Endothelial cell of umbilical vein (primary cell): ENCODE measurements at regions not wholly inside any gene's neighbourhood (a gene's known extent, or its start where the extent isn't known, plus 50 kb on each side); places are given as distances from the start of the nearest gene placed in this dataset.

Experiments used
- BruUV-seq: library from RNA; stranded (reverse); fragments of 400-500 nt; replicated peaks from 2 replicates; lab custom pipeline; 2021; lab: Mats Ljungman, UMichigan
- CTCF ChIA-PET: fragments of 300-600, 350-600 bp; sonication (Branson Sonifier 250); formaldehyde crosslinking; loops from one replicate; lab custom pipeline; 2021; ENCODE audit warnings: antibody characterized with exemption, inconsistent platforms; lab: Charles Lee
- POLR2A ChIA-PET: fragments of 300-600, 350-600 bp; sonication (Branson Sonifier 250); formaldehyde crosslinking; loops from one replicate; lab custom pipeline; 2021; ENCODE audit warnings: antibody characterized with exemption, inconsistent platforms; lab: Charles Lee
- DNase-seq: peaks from one replicate; pipeline ENCODE4 v3.0.0-alpha.2; 2011; ENCODE audit warnings: low read depth, low spot score
- FAIRE-seq: peaks from 2 replicates; lab custom pipeline; 2011; peaks lifted over from hg19 to GRCh38; lab: Jason Lieb, UNC
- H2AFZ ChIP-seq: 2 replicates; pipeline ENCODE4 v1.6.0; 2012; ENCODE audit warnings: low read depth, low read length, control low read depth, inconsistent platforms
- H3K27ac ChIP-seq: 2 replicates; pipeline ENCODE4 v1.5.1; 2011; ENCODE audit warnings: low read depth, mild to moderate bottlenecking, control low read depth, low read length, moderate library complexity; ENCODE audit not compliant: insufficient read depth
- H3K27me3 ChIP-seq, 2 experiments: 2 replicates each; pipeline versions ENCODE4 v1.6.0 to v1.6.1; 2011; ENCODE audit warnings: low read length in 2 of 2, mixed read lengths in 1 of 2; ENCODE audit not compliant: control insufficient read depth in 2 of 2, insufficient read depth in 2 of 2
- H3K36me3 ChIP-seq, 2 experiments: 2 replicates in 1 of 2; 3 replicates in 1 of 2; pipeline ENCODE4 v1.5.1; 2011; ENCODE audit warnings: low read length in 2 of 2, mild to moderate bottlenecking in 1 of 2, moderate library complexity in 1 of 2; ENCODE audit not compliant: control insufficient read depth in 2 of 2, insufficient read depth in 2 of 2; ENCODE audit errors: extremely low read depth in 1 of 2
- H3K4me1 ChIP-seq: 3 replicates; pipeline ENCODE4 v1.5.1; 2011; ENCODE audit warnings: mild to moderate bottlenecking, low read length; ENCODE audit not compliant: control insufficient read depth, insufficient read depth; ENCODE audit errors: extremely low read depth
- H3K4me2 ChIP-seq: 2 replicates; pipeline ENCODE4 v1.6.1; 2011; ENCODE audit warnings: low read length, control low read depth, mixed read lengths; ENCODE audit not compliant: insufficient read depth
- H3K4me3 ChIP-seq, 3 experiments: fragments of 200-600 bp in 1 of 3; sonication (generic), shearing (Covaris generic) in 1 of 3; replicated peaks in 1 of 3; 2 replicates each; pipeline ENCODE4 v1.5.1; 2011 to 2016; ENCODE audit warnings: control low read depth in 3 of 3, low read length in 3 of 3, mild to moderate bottlenecking in 2 of 3, inconsistent platforms in 1 of 3, low read depth in 1 of 3, moderate library complexity in 1 of 3; ENCODE audit not compliant: insufficient read depth in 1 of 3
- H3K79me2 ChIP-seq: 2 replicates; pipeline ENCODE4 v1.6.0; 2012; ENCODE audit warnings: low read length, inconsistent platforms; ENCODE audit not compliant: control insufficient read depth, insufficient read depth
- H3K9ac ChIP-seq: replicated peaks from 2 replicates; pipeline ENCODE3; 2011; ENCODE audit warnings: low read length, control low read depth; ENCODE audit not compliant: insufficient read depth; ENCODE audit errors: extremely low read depth
- H3K9me1 ChIP-seq: replicated peaks from 3 replicates; pipeline ENCODE4 v1.6.0; 2011; ENCODE audit warnings: mild to moderate bottlenecking, low read length; ENCODE audit not compliant: control insufficient read depth, insufficient read depth; ENCODE audit errors: extremely low read depth
- H3K9me3 ChIP-seq: replicated peaks from 2 replicates; pipeline ENCODE4 v1.5.1; 2012; ENCODE audit warnings: low read length, inconsistent platforms; ENCODE audit not compliant: control insufficient read depth, insufficient read depth
- H4K20me1 ChIP-seq: replicated peaks from 2 replicates; pipeline ENCODE3; 2011; ENCODE audit warnings: mild to moderate bottlenecking, low read length; ENCODE audit not compliant: control insufficient read depth, insufficient read depth; ENCODE audit errors: extremely low read depth
- EZH2 ChIP-seq: IDR thresholded peaks from 2 replicates; pipeline ENCODE4 v1.6.1; 2012; ENCODE audit warnings: borderline replicate concordance, low read depth, mild to moderate bottlenecking, moderate library complexity, low read length, inconsistent platforms; ENCODE audit not compliant: severe bottlenecking
- FOS ChIP-seq: IDR thresholded peaks from 2 replicates; pipeline ENCODE4 v1.6.1; 2011; ENCODE audit warnings: mild to moderate bottlenecking, low read length, moderate library complexity, borderline replicate concordance; ENCODE audit not compliant: insufficient read depth
- GATA2 ChIP-seq: IDR thresholded peaks from 2 replicates; pipeline ENCODE4 v1.7.0; 2011; ENCODE audit warnings: low read depth, mild to moderate bottlenecking, moderate library complexity, mixed read lengths, low read length; ENCODE audit not compliant: insufficient read length, insufficient read depth
- JUN ChIP-seq: IDR thresholded peaks from 2 replicates; pipeline ENCODE4 v1.6.1; 2011; ENCODE audit warnings: borderline replicate concordance, low read depth; ENCODE audit not compliant: insufficient read length, insufficient read depth
- MYC ChIP-seq: IDR thresholded peaks from one replicate; pipeline ENCODE4 v1.6.1; 2011; ENCODE audit warnings: mild to moderate bottlenecking, low read depth, low read length
- POLR2A ChIP-seq: IDR thresholded peaks from 2 replicates; pipeline ENCODE4 v1.6.1; 2012; ENCODE audit warnings: low read depth, mild to moderate bottlenecking, control low read depth, low read length
- POLR2AphosphoS5 ChIP-seq: IDR thresholded peaks from 2 replicates; pipeline ENCODE4 v1.6.1; 2012; ENCODE audit warnings: low read depth, mild to moderate bottlenecking, control low read depth, low read length, moderate library complexity; ENCODE audit not compliant: insufficient read depth
- dilution Hi-C: fragments of 300-500 bp; cut with MboI; formaldehyde crosslinking; loops from one replicate; pipeline ENCODE4 v1.15.0; 2019; ENCODE audit warnings: low sequenced_read_pairs; ENCODE audit not compliant: extremely low pct_ligation_motif_present
- intact Hi-C: fragments of 100-400 bp; cut with micrococcal nuclease; formaldehyde crosslinking; loops from one replicate; pipeline ENCODE4 v1.10.0; 2022
- TF ChIP-seq, protein P1 (sequence below), 2 donors: IDR thresholded peaks; 1 replicate in 1 of 2; 2 replicates in 1 of 2; pipeline ENCODE4 v1.5.1; 2011; ENCODE audit warnings: low read length in 2 of 2, mild to moderate bottlenecking in 2 of 2, moderate library complexity in 2 of 2, control low read depth in 1 of 2, inconsistent platforms in 1 of 2, low read depth in 1 of 2; ENCODE audit not compliant: insufficient read depth in 1 of 2; ENCODE audit errors: extremely low read depth in 1 of 2
- TF ChIP-seq, protein P2 (sequence below): IDR thresholded peaks from 2 replicates; pipeline ENCODE4 v1.6.1; 2011; ENCODE audit not compliant: insufficient read depth, insufficient read length

DNA sequence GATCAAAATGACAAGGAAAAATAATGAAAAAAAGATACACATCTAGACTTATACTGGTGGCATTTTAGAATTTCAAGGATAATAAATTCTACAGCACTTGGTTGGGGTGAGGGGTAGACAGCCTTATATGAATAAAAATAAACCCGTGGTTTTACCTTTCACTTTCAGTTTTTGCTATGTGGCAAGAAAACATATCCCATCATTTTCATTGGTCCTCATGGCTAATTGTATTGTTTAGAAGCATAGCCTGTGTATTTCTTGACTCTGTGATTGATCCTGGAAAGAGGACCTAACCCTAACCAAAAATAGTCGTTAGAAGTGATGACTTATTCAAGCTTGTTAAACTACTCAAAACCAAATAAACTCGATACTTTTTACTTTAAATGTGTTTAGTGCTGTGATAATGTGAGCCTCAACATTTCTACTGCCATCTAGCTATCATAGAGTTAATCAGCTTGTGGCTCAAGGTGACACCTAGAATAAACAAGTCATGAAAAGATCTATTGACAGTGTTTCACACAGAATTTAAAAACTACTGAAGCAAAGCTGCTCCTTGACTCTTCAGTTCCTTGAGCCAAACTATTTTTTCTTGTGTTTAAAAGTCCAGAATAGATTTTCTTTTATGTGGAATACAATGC, 153.3 kb upstream of the IZUMO3 start:
- dilution Hi-C loops (no loop called here), intact Hi-C loops (no loop called here)
- no peaks in the 10 kb centered on the region for H3K27me3 ChIP-seq
- ChIA-PET CTCF (no interaction called here), POLR2A (no interaction called here)
- peak overlapping the region; percentile 24 for H3K4me2 ChIP-seq
- no peak for FAIRE-seq
- no peaks in the 10 kb centered on the region for H4K20me1 ChIP-seq
- no peaks in the 10 kb centered on the region for H3K9me1 ChIP-seq
- BruUV-seq: no TSS peak
- H3K4me1 ChIP-seq: no peaks in the 10 kb centered on the region
- H3K4me3 ChIP-seq: peak overlapping the region in 1 of 3 experiments; percentile 14
- no peaks in the 10 kb centered on the region for H3K9me3 ChIP-seq
- H2AFZ ChIP-seq: no peak overlapping the region
- H3K27ac ChIP-seq: no peak overlapping the region
- no peaks in the 10 kb centered on the region for H3K36me3 ChIP-seq
- TF ChIP-seq EZH2 (no peak), GATA2 (no peak), JUN (no peak), POLR2A (no peak), POLR2AphosphoS5 (no peak), MYC (no peak), FOS (no peak)
- TF ChIP-seq, protein P1, sequence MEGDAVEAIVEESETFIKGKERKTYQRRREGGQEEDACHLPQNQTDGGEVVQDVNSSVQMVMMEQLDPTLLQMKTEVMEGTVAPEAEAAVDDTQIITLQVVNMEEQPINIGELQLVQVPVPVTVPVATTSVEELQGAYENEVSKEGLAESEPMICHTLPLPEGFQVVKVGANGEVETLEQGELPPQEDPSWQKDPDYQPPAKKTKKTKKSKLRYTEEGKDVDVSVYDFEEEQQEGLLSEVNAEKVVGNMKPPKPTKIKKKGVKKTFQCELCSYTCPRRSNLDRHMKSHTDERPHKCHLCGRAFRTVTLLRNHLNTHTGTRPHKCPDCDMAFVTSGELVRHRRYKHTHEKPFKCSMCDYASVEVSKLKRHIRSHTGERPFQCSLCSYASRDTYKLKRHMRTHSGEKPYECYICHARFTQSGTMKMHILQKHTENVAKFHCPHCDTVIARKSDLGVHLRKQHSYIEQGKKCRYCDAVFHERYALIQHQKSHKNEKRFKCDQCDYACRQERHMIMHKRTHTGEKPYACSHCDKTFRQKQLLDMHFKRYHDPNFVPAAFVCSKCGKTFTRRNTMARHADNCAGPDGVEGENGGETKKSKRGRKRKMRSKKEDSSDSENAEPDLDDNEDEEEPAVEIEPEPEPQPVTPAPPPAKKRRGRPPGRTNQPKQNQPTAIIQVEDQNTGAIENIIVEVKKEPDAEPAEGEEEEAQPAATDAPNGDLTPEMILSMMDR (IDR thresholded peaks at IDR 0.05; ENCODE audit: extremely low read depth in 1 of 2, insufficient read depth in 1 of 2, low read depth in 1 of 2, low read length in 2 of 2): no peak
- TF ChIP-seq, protein P2, sequence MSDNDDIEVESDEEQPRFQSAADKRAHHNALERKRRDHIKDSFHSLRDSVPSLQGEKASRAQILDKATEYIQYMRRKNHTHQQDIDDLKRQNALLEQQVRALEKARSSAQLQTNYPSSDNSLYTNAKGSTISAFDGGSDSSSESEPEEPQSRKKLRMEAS: no peak
- no peak overlapping the region for H3K9ac ChIP-seq
- DNase-seq: no peak
- no peaks in the 10 kb centered on the region for H3K79me2 ChIP-seq
